ENCODE measurements at regions not wholly inside any gene's neighbourhood (a gene's known extent, or its start where the extent isn't known, plus 50 kb on each side); places are given as distances from the start of the nearest gene placed in this dataset.

DNA sequence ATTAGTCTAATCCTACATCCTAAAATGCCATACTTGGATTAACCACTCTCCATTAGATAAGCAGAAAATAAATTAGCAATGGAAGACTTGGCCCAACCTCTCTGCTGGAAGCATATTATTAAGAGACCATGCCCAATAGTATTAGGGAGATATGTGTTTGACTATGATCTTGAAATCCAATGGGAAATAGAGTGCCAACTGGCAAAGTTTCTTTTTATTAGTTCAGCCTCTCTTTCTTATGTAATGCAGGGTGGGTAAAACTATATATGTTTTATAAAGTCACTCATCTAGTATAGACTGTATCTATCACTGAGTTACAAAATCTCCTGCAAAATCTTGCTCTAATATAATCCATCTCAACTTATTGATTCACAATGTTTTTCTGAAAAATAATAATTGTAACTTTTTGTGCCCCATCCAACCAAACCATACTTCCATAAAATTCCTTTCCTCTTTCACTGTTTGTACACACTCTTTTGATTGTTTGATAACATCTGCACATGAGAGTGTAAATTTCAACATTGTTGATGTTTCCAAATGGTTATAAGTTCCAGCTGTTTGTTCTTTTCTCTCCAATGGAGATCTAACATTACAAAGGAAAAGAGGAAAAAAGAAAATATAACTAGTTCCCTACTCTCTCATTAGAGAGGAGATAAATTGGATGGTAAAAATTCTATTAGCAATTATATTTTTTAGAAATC, 408.1 kb upstream of the ADGRL2 start:
- TF ChIP-seq, protein P1, sequence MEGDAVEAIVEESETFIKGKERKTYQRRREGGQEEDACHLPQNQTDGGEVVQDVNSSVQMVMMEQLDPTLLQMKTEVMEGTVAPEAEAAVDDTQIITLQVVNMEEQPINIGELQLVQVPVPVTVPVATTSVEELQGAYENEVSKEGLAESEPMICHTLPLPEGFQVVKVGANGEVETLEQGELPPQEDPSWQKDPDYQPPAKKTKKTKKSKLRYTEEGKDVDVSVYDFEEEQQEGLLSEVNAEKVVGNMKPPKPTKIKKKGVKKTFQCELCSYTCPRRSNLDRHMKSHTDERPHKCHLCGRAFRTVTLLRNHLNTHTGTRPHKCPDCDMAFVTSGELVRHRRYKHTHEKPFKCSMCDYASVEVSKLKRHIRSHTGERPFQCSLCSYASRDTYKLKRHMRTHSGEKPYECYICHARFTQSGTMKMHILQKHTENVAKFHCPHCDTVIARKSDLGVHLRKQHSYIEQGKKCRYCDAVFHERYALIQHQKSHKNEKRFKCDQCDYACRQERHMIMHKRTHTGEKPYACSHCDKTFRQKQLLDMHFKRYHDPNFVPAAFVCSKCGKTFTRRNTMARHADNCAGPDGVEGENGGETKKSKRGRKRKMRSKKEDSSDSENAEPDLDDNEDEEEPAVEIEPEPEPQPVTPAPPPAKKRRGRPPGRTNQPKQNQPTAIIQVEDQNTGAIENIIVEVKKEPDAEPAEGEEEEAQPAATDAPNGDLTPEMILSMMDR (IDR thresholded peaks at IDR 0.05): no peak
- TF ChIP-seq POLR2A (IDR thresholded peaks at IDR 0.05): no peak
- TF ChIP-seq POLR2AphosphoS5 (IDR thresholded peaks at IDR 0.05): no peak
- no peak for TF ChIP-seq EP300 (IDR thresholded peaks at IDR 0.05)

Data from sigmoid colon (tissue), 4 donors.